ENCODE measurements at regions not wholly inside any gene's neighbourhood (a gene's known extent, or its start where the extent isn't known, plus 50 kb on each side); places are given as distances from the start of the nearest gene placed in this dataset.

DNA sequence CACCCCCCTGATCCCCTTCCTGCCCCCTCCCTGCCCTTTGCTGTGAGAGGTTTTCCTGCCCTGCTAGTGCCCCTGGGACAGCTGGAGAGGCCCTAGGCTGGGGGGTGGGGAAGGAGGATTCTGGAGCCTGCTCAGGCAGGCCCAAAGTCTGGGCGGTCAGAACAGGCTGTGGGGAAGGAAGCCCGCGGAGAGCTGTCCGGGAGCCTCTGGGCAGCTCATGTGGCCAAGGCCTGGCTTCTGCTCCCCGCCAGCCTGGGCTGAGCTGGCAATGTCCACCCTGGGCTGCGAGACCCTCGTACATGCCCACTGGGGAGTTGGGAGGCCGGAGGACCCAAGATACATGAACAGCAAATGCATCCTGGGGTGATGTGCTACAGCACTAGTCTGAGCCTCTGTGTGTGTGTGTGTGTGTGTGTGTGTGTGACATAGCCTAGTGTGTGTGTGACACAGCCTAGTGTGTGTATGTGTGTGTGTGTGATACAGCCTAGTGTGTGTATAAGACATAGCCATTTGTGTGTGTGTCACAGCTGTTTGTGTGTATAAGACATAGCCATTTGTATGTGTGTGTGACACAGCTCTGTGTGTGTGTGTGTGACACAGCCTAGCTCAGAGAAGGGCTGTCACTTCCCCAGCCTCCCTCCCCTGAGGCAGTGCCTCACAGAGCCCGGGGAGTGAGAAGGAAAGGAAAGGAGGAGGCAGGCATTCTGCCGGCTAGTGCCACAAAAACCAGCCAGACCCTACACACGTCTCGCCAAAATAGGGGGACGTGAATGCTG lies 201.4 kb upstream of the CIBAR2 start:
- Histone ChIP-seq H3K27me3 (ENCODE audit: insufficient read depth, low read depth) (no peaks in the 10 kb centered on the region), H3K79me2 (ENCODE audit: low read depth) (no peaks in the 10 kb centered on the region), H3K9me2 (ENCODE audit: insufficient read depth) (no peaks in the 10 kb centered on the region), H3K4me2 (no peak overlapping the region), H3K4me1 (replicated peaks; ENCODE audit: insufficient read depth) (no peaks in the 10 kb centered on the region), H4K20me1 (ENCODE audit: insufficient read depth) (no peaks in the 10 kb centered on the region), H3K4me3 (no peak overlapping the region), H3K36me3 (ENCODE audit: low read depth) (no peaks in the 10 kb centered on the region), H3K9me3 (ENCODE audit: insufficient read depth, low read depth) (no peaks in the 10 kb centered on the region), H3F3A (ENCODE audit: insufficient read depth, low read depth) (no peaks in the 10 kb centered on the region), H2AFZ (no peak overlapping the region), H3K27ac (no peak overlapping the region)
- ChIA-PET POLR2A (ENCODE audit: unreplicated experiment) (no interaction called here), CTCF (interaction anchor here (0.7 kb wide), 1 partner anchor 267 kb away, joined by 5 read pairs; no protein-coding TSS in a partner anchor)
- BruUV-seq (replicated peaks) = no TSS peak
- TF ChIP-seq, protein P1, sequence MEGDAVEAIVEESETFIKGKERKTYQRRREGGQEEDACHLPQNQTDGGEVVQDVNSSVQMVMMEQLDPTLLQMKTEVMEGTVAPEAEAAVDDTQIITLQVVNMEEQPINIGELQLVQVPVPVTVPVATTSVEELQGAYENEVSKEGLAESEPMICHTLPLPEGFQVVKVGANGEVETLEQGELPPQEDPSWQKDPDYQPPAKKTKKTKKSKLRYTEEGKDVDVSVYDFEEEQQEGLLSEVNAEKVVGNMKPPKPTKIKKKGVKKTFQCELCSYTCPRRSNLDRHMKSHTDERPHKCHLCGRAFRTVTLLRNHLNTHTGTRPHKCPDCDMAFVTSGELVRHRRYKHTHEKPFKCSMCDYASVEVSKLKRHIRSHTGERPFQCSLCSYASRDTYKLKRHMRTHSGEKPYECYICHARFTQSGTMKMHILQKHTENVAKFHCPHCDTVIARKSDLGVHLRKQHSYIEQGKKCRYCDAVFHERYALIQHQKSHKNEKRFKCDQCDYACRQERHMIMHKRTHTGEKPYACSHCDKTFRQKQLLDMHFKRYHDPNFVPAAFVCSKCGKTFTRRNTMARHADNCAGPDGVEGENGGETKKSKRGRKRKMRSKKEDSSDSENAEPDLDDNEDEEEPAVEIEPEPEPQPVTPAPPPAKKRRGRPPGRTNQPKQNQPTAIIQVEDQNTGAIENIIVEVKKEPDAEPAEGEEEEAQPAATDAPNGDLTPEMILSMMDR (conservative IDR thresholded peaks at IDR 0.05) = no peak
- no peak for TF ChIP-seq EZH2 (IDR thresholded peaks at IDR 0.05; ENCODE audit: low read depth)
- no peak for DNase-seq
- intact Hi-C loops (cut with micrococcal nuclease; ENCODE audit: unreplicated experiment) = no loop called here

DNA sequence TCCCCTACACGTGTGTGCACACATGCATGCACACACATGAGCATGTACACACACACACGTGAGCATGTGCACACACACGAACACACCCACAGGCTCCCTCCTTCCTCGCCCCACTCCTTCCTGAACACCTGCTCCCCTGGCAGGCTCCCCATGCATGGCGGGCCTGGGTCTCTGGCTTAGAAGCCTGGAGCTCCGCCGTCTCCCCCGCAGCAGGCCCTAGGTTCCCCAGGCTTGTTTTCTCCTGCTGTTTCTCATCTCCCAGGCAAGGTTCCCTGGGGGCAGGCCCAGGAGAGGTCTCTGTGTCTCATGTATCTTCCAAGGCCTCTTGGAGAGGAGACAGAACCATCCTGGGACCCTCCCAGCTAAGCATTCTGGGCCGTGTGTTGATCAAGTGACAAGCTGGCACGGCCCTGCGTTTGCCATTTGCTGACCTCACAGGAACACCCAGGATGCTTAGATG lies 202.3 kb upstream of the CIBAR2 start:
- BruUV-seq (replicated peaks) = no TSS peak
- Histone ChIP-seq H3F3A (ENCODE audit: insufficient read depth, low read depth) (no peaks in the 10 kb centered on the region), H3K9me3 (ENCODE audit: insufficient read depth, low read depth) (no peaks in the 10 kb centered on the region), H3K4me3 (no peak overlapping the region), H3K4me1 (replicated peaks; ENCODE audit: insufficient read depth) (no peaks in the 10 kb centered on the region), H3K9me2 (ENCODE audit: insufficient read depth) (no peaks in the 10 kb centered on the region), H4K20me1 (ENCODE audit: insufficient read depth) (no peaks in the 10 kb centered on the region), H2AFZ (no peak overlapping the region), H3K79me2 (ENCODE audit: low read depth) (no peaks in the 10 kb centered on the region), H3K4me2 (no peak overlapping the region), H3K27me3 (ENCODE audit: insufficient read depth, low read depth) (no peaks in the 10 kb centered on the region), H3K36me3 (ENCODE audit: low read depth) (no peaks in the 10 kb centered on the region), H3K27ac (no peak overlapping the region)
- TF ChIP-seq EZH2 (IDR thresholded peaks at IDR 0.05; ENCODE audit: low read depth) = no peak
- TF ChIP-seq, protein P1 (conservative IDR thresholded peaks at IDR 0.05) = no peak
- POLR2A ChIA-PET (ENCODE audit: unreplicated experiment) = no interaction called here
- no peak for DNase-seq
- CTCF ChIA-PET = no interaction called here
- intact Hi-C loops (cut with micrococcal nuclease; ENCODE audit: unreplicated experiment) = no loop called here

DNA sequence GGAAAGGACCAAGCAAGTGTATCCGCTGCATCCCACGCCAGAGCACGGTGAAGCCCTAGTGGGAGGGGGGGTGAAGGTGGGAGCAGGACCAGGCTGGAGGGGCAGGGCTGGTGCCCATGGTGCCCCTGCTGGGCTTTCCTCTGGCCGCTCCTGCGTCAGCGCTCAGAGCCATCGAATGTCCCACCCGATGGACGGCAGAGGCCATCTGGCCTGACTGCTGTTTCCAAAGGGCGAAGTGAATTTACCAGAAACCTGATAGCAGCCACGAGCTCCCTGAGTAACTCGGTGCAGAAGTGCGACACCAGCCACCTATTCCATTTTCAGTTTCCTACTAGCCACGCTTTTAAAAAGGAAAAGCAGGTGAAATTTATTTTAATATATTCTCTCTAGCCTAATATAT lies 203.6 kb upstream of the CIBAR2 start:
- no peak overlapping the region for H3K27ac ChIP-seq
- no peaks in the 10 kb centered on the region for H3K79me2 ChIP-seq (ENCODE audit: low read depth)
- no peaks in the 10 kb centered on the region for H3F3A ChIP-seq (ENCODE audit: insufficient read depth, low read depth)
- H3K9me3 ChIP-seq (ENCODE audit: insufficient read depth, low read depth) = no peaks in the 10 kb centered on the region
- intact Hi-C loops (cut with micrococcal nuclease; ENCODE audit: unreplicated experiment) = loop anchor here (1.0 kb wide), 1 partner anchor 106 kb away; no protein-coding TSS in a partner anchor
- ChIA-PET POLR2A (ENCODE audit: unreplicated experiment) (no interaction called here), CTCF (no interaction called here)
- H3K4me3 ChIP-seq = no peak overlapping the region
- TF ChIP-seq EZH2 (IDR thresholded peaks at IDR 0.05; ENCODE audit: low read depth) = no peak
- TF ChIP-seq, protein P1 (conservative IDR thresholded peaks at IDR 0.05) = no peak
- no peak overlapping the region for H3K4me2 ChIP-seq
- H3K36me3 ChIP-seq (ENCODE audit: low read depth) = no peaks in the 10 kb centered on the region
- H3K4me1 ChIP-seq (replicated peaks; ENCODE audit: insufficient read depth) = no peaks in the 10 kb centered on the region
- H3K27me3 ChIP-seq (ENCODE audit: insufficient read depth, low read depth) = no peaks in the 10 kb centered on the region
- no peaks in the 10 kb centered on the region for H3K9me2 ChIP-seq (ENCODE audit: insufficient read depth)
- no peak for DNase-seq
- BruUV-seq (replicated peaks) = no TSS peak
- H2AFZ ChIP-seq = no peak overlapping the region
- no peaks in the 10 kb centered on the region for H4K20me1 ChIP-seq (ENCODE audit: insufficient read depth)

Data from PC-9 (cell line).